ENCODE measurements at regions not wholly inside any gene's neighbourhood (a gene's known extent, or its start where the extent isn't known, plus 50 kb on each side); places are given as distances from the start of the nearest gene placed in this dataset.

DNA sequence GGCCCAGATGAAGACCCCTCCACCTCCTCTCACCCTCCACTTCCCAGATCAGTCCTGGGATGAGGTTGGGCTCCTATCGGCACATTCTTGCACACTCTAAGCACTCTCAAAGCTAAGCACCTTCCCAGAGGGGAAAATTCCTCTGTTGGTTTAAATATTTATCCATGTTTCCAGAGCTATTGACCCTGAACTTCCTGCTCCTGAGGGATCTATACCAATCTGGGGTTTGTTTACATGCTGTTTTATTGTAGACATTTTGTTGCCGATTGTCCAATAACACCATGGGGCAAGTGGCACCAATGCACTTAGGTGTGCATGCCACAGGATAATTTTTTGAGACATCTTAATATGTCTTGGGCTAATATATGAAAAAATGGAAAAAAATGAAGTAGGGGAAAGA is 476.2 kb downstream of the SLC4A3 start:
- TF ChIP-seq, protein P1, sequence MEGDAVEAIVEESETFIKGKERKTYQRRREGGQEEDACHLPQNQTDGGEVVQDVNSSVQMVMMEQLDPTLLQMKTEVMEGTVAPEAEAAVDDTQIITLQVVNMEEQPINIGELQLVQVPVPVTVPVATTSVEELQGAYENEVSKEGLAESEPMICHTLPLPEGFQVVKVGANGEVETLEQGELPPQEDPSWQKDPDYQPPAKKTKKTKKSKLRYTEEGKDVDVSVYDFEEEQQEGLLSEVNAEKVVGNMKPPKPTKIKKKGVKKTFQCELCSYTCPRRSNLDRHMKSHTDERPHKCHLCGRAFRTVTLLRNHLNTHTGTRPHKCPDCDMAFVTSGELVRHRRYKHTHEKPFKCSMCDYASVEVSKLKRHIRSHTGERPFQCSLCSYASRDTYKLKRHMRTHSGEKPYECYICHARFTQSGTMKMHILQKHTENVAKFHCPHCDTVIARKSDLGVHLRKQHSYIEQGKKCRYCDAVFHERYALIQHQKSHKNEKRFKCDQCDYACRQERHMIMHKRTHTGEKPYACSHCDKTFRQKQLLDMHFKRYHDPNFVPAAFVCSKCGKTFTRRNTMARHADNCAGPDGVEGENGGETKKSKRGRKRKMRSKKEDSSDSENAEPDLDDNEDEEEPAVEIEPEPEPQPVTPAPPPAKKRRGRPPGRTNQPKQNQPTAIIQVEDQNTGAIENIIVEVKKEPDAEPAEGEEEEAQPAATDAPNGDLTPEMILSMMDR (IDR thresholded peaks at IDR 0.05; ENCODE audit: low read depth, low read length, poor library complexity, severe bottlenecking), result no peak
- no peak for TF ChIP-seq EZH2phosphoT487 (IDR thresholded peaks at IDR 0.05; ENCODE audit: borderline replicate concordance, low read length)
